AG20443 (cell line): ENCODE measurements at regions not wholly inside any gene's neighbourhood (a gene's known extent, or its start where the extent isn't known, plus 50 kb on each side); places are given as distances from the start of the nearest gene placed in this dataset.

Experiments used
- DNase-seq: peaks from one replicate; pipeline ENCODE4 v3.0.0; 2012; ENCODE audit warnings: low spot score, mixed read lengths

DNA sequence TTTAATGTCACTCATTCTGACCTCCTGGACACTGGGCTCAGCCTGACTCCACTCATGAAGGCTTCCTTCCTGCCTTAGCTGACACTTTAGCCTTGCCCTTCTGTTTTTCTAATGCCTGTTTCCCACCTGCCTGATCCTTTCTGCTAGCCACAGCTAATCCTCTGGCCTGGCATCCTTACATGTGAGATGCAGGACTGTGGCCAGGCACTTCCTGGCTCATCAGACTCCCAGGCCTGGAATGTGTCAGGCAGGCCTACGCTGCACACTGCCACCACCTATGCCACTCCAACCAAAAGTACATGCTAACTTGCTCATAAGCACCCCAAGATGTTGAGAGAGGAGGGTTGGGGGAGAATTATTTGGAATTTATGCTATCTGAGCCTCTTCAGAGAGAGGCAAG is 138.8 kb upstream of the NALF2 start:
- no peak for DNase-seq

DNA sequence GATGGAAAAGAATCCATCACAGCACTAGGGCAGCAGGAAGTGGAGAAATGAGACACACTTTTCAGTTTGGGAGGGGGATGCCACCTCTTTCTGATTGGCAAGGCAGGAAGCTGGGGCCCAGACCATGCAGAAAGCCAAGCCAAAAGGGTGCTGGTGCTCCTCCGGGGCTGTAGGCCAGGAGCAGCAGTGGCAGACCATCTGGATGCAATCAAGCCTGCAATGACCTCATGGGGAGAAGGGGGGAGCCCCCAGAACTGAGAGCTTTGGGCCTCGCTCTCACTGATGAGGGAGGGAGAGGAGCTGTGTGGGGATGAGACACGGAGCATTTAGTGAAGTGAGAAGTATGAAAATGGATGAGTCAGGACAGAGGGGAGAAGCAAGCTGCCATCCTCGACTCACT is 141.3 kb upstream of the NALF2 start:
- peak; percentile 80 for DNase-seq

DNA sequence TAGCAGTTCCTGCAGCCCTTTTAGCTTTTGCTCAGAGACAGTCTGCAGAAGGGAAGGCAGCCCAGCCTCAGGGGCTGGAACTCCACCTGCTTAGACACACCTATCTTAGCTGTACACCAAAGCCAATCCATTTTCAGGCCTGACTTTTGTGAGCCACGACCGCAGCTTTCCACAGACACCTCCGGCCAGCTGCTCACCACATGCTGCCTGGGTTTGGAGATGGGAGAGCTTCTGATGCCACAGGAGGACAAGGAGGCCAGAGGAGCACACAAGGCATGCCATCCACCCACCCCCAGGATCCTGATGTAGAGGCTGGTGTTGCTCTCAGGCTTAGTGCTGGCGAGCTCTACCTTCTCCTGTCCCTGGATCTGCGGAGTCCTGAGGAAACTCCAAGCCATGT is 141.8 kb upstream of the NALF2 start:
- peak; percentile 19 for DNase-seq

DNA sequence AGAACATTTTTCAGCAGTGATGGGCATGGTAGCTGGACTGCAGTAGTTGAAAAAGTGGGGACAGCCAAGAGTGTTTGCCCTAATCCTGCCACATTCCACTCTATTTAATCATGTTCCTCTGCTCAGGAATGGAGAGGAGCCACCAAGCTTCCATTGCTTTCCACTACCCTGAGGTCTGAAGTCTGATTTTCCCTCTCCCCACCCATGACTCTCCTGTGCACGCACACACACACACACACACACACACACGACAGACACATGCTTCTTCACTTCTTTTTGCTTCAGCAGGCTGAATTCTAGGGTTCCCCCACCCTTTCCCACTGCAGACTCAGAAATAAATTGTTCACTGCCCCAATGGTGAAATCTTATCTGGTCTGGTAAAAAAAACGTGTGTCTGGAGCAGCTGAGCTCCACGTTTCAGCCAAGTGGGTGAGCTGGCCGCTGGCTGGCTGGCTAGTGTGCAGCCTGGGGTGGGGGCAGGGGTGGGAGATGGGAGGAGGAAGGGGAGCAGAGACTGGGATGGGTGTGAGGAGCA is 142.7 kb upstream of the NALF2 start:
- peak; percentile 61 for DNase-seq

DNA sequence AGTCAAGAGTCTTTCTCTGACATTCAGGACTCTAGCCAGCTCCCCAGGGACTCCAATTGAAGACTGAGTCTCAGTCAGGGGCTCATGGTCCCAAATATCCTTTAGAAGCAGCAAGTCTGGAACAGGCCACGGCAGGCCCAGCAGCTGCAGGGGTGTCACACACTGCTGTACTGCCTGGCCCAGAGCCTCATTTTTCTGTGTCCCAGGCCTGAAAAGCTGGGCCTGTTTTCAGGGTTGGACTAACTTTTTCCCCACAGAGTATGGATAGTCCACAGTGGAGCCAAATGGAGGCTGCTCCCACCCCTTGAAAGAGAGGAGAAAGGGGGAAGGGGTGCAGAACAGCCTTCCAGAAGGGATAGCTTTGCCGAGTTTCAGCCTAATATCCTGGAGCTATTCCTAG is 146.8 kb upstream of the NALF2 start:
- DNase-seq: no peak

DNA sequence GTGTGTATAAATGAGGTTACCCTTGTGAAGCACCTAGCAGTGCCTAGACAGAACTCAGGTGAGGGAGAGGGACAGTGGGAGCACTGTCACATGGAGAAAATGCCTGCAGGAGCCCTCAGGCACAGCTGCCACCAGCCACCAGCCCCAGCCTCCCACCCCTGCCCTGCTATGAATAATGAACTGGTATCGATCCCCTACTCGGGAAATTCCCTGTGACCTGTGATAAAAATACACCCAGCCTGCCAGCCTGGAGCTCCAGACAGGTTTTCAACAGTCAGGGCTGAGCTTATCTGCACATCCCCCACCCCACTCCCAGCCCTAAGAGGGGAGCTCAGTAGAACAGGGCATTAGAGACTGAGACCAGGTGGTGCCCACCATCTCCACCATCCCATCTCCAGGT is 159.6 kb upstream of the PJA1 start:
- peak; percentile 1 for DNase-seq

DNA sequence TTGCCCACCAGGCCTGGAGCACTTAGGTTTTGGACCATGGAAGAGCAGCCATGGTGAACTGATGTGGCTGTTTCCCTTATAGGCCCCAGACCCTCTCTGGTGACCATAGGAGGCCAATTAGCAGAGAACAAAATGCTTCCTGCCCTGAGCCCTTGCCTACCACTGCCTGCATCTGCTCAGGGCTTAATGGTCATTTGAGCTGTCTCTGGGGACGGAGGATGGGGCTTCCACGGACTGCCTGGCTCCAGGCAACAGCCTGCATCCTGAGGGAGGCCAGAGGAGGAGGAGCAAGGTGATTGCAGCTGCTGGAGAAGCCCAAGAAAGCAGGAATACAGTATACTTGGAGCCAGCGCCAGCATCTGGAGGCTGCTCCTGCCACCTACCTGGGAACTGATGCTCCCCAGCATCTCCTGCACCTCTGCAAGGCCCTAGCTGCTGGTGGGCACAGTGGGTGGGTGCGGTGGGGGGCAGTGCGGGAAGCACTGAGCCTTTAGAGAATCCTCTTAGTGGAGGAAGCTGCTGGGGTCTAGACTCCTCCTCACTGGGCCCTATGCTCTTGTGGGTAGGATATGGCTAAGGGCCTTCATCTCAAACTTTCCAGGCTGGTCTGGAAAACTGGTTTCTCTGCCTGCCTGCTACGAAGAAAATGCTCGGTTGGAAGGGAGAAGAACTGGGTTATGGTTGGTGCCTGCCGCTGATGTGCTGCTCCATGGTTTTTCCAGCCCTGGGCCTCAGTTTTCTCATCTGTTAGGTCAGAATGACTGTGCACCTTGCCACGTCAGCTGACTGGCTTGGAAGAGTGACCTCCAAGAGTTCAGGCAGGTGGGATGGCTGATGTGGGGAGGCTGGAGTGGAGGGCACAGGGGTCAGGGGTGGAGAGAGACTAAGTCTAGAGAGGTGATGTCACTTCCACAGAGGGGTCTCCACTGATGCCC is 158.8 kb upstream of the PJA1 start:
- DNase-seq: no peak

DNA sequence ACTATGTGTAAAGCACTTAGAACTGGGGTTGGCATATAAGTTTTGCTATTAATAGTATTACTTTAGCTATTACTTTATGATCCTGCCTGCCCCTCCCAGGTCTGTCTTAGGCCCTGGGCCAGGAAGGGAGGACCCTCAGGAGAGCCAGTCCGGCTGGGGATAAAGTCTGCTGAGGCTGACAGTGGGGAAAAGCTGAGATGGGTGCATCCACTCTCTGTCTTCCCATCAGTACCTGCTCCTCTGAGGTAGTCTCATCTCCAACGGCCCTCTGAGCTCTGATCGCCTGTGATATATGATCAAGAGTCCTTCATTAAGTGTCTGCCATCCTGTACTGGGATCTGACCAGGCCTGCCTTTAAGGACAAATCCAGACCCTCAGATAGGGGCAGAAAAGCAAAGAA is 156.5 kb upstream of the PJA1 start:
- DNase-seq: no peak

DNA sequence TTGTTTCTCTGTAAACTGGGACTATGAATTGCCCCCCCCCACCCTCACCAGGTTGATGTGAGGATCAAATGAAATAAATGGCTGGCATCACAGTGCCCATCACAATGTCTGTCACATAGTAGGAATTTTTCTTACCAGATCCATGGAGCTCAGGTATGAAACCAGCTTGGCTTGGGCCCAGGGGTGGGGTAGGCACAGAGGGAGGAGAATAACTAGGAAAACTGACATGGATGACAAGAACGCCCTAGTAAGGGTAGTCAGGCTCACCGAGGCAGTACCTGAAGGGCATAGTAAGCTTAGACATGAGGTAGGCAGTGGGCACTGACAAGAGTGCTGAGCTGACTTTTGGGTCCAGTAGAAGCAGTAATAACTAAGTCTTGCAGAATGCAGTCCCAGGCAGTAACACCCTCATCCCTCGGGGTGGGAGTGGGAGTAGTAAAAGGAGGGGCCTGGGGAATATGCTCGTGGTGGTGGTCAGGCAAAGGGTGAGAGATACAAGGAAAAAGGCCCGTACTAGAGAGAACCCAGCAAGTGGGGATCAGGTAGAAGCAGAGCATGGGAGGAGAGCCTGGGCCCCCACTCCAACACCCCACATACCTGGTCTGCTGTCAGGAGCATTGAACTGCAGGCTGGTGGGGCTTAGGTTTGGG is 155.9 kb upstream of the PJA1 start:
- no peak for DNase-seq

DNA sequence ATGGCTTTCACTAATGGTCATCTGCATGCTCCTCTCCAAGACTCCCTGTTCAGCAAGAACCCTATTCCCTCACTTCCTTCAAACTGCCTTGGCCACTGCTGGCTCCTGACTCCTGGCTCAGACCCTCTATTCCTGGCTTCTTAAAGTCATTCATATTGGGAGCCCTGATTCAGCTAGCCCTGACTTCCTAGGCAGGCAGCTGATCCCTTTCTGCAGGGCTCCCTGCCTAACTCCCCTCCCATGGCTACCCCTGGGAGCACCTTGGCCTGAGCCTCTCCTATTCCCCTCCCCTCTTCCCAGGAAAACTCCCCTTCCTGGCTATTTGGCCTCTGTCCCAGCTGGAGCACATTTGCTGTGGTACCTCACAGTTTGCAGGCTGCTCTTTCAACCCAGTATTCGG is 154.9 kb upstream of the PJA1 start:
- DNase-seq: peak; percentile 0

DNA sequence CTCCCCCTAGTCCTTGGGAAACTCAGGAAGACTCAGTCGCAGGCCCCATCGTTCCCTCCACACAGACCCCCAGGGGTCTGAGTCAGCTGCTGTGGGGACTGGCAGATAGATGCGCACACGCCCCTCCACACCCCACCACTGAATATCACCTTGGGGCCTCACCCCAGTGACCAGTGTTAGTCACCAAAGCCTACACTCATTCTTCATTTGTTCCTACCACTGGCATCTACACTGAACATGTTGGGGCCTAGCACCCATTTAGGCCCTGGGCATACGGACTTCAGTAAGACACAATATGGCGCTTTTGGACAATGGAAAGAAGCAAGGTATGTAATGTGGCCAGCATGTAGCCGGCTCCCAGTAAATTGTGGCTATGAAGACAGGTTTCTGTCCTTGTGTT is 154.1 kb upstream of the PJA1 start:
- DNase-seq: no peak

DNA sequence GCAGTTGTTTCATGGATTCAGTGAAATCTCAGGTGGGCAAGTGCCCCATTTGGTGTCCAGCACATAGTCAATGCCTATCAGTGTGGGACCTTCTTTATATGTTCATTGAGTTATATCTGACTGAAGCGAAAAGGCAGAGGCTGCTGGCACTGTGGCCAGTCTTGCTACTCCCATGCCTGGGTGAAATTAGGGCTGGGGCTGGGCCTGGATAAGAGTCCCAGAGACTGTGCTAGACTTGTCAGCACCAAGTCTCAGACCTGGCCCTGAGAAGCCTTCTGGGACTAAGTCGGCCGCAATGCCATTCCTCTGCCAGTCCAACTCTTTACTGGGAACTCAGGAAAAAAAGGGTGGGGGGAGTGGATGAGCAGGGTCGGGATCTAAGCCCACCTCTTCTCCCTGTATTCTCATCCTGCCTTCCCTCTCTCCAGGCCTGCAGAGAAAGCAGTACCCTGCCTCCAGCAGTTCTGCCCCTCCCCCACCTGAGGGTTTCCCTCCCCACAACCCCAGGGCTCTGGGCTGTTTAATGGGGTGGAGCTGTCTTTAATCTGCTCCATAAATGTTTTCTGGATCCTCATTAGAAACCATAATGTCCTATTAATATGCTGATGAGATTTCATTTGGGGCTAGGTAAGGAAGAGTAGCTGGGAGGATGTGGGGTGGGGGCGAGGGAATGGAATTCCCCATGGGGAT is 153.5 kb upstream of the PJA1 start:
- DNase-seq: no peak

DNA sequence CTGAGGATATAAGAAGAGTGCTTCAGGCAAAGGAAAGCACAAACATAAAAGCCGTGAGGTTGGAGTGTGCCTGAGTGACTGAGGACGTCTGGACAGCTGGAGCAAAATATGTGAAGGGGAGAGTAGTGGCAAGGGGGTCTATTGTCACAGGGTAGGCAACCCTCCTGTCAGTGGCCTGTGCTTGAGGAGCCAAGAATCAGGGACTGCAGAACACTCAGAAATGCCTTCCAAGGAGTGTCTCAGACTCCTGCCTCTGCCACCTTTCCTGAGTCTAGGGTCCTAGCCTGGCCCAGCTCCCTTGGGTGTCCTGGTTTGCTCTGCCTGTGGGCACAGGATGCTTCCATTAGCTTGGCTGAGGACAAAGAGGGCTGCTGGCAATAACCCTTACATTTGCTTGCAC is 152.5 kb upstream of the PJA1 start:
- DNase-seq: no peak

DNA sequence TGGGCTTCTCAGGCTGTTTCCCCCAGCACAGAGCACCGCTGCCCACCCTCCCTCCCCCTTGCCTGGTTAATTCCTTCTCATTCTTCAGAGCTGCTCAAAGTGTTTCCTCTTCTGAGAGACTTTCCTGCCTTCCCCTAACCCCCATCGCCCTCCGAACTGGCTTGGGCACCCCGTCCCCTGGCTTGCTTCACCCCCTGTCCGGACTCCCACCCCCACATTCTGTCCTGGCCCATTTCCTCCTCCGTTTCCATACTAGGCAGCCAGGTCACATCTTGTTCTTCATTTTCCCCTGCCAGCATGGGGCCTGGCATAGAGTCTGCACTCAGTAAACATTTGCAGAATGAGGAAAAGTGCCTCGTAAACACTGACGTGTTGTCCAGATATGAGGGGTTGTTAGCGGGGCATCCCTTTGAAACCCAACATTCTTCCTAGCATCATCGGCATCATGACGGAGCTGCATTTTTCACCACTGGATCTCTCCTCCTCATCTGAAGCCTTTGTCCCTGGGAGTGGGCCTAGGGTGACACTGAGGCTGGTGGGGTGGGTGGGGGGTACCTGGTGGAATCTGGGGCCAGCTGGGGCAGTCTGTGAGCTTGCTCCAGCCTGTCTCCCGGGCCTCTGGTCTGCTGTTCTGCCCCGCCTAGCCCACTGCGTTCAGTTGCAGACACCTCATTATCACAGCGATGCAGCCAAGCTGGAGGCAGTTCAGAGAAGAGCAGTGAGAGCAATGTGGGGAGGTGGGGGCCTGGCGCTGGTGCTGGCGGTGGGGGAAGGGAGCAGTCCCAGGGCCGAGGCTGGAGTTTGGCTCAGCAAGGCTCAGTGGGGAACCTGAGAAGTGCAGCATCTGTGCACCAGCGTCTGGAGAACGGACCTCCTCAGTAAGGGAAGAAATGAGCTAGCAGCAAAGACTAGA is 149.4 kb upstream of the PJA1 start:
- no peak for DNase-seq

DNA sequence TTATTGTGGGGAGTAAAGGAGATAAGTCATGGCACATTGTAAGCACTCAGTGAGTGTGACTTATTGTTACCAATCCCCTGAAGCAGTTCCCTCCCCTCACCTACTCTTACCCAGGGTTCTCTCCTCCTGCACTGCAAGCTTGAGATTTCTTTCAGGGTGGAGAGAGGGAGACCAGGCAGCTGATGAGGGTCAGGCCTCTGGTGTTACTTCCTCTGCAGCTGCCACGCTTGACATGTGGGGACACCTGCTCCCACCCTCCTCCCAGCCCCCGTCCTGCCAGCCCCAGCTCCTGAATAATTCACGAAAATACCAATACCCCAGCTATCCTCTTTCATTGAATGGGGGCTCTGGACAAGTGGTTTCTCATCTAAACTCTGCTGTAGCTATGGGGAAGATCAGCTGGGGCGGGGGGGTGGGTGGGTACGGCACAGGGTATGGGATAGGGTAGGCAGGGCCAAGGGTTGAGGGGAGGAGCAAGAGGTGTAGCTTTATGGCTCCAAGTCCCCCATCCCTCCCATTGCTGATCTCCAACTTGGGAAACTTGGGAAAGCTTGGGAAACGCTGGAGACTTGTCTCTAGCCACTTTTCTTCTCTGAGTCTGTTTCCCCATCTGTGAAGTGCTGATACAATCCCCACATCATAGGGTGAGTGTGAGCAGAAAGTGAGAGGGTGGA is 148.5 kb upstream of the PJA1 start:
- DNase-seq: no peak

DNA sequence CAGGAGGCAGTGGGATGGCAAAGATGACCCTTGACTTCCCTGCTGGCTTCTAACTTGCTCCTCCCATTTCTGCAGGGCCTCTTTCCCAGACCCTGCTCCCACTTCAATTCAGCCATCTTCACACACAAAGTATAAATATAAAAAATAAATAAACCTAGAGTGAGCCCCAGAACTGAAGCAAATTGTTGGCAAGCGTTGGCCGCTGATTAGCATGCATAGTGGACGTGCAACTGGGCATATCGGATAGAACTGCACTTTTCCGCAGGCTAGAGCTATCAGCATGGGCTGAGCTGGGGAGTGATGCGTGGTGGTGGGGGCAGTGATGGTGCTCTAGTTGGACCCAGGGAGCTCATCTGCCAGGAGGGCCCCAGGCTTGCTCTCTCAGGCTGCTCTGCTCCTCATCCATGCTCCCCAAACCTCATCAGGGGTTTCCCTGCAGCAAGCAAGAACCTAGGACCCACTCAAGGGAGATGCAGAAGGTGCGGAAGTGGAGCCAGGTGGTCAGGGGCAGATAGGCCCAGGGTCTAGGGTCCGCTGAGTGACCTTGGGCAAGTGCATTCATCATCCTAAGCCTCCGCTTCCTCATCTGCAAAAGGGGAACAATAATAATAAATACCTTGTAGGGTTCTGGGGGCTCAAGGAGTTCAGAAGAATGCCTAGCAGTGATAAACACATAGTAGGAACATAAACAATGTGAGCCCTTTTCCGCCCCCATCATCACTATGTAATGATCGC is 146.8 kb upstream of the PJA1 start:
- no peak for DNase-seq

DNA sequence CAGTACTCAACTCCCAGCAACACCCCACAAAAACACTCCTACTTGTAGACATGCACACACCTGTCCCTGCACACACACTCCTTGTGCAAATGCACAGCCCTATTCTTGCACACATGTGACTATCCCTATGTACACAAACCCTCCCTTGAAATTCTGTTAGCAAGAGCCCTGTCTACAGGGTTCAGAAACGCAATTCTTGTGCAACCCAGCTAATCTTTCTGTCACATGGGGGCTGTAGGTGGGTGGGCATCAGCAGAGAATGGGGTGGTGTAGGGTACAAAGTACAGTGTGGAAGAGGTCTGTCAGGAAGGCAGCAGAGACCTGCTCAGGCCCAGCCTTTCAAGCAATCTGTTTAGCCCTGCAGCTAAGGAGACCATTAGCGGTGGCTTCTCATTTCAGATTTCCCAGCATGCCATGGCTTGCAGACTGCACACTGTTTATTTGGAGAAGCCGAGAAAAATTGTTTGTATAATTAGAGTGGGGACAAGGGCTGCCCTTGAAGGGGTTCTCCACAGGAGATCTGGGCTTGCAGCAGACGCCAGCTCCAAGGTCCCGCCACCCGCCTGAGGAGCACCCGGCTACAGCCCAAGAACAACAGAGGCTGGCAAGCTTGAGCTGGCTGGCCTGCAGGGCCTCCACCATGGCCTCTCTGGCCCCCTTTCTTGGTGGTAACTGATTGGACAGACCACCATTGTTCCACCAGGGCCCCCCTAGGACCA is 144.0 kb upstream of the PJA1 start:
- DNase-seq: no peak

DNA sequence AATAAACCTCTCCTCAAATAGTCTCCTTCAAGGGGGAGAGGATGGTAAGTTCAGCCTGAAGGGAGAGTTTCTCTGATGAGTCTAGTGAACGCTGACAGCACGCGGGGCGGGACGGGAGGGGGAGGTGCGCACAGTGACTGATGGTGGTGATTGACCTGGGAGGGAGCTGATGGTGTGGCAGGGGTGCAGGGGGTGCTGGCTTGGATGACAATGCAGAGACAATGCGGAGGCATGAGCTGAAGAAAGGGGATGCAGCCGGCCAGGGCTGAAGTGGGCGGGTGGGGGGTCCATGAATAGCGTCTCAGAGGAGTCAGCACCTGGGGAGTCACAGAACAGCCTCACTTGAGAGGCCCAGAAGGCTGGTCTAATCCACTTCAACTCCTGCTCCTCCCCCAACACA is 142.5 kb upstream of the PJA1 start:
- no peak for DNase-seq

DNA sequence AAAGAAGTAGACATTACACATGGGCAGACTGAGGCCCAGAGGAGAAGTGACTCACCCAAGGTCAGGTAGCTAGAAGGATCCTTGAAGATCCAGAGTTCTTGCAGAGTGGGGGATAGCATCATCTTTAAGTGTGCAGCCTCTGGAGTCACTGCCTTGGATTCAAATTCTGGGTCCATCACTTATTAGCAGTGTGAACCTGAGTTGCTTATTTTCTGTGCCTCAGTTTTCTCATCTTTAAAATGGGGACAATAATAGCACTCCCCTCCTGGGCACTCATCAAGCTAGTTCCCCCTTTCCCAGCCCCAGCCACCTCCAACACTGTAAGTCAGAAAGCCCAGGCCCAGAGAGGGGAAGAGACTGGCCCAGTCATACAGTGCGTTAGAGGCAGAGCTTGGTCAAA is 141.8 kb upstream of the PJA1 start:
- no peak for DNase-seq

DNA sequence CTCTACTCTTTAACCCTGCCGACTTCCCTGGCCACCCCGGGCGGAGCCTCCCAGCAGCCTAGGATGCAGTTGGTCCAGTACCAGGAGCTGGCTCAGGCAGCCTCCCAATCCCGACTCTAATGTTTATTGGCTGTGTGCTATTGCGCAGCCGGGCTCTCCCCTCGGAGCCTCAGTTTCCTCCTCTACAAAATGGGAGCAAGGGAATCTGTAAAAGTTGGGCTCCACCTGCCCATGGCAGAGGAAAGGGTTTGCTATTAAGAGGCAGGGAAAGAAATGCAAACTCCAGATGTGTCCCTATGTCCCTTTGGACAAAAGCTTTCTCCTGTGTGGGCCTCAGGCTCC is 140.8 kb upstream of the PJA1 start:
- no peak for DNase-seq
